ENCODE measurements at regions not wholly inside any gene's neighbourhood (a gene's known extent, or its start where the extent isn't known, plus 50 kb on each side); places are given as distances from the start of the nearest gene placed in this dataset.

DNA sequence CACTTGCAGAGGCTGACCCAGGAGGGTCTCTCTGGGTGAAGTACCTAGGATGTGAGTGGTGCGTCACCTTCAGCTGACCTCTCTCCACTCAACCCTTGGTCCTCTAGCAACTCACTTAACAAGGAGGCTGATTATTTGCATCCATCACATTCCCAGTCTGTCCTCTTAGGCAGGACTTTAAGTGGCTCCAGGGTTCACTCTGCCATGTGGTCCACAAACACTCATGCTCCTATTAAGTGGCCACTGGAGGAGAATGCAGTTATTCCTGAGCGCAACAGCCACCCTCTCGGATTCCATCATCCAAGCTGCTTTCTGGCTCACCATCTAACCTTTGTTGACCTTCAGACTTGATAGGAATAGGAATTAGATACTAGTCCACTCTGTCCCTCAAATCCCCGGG lies 61.1 kb upstream of the SCAF8 start:
- no peak overlapping the region for H3K4me3 ChIP-seq (ENCODE audit: control insufficient read depth, low read depth, low read length)
- no peak for DNase-seq (ENCODE audit: low read depth)
- TF ChIP-seq, protein P1, sequence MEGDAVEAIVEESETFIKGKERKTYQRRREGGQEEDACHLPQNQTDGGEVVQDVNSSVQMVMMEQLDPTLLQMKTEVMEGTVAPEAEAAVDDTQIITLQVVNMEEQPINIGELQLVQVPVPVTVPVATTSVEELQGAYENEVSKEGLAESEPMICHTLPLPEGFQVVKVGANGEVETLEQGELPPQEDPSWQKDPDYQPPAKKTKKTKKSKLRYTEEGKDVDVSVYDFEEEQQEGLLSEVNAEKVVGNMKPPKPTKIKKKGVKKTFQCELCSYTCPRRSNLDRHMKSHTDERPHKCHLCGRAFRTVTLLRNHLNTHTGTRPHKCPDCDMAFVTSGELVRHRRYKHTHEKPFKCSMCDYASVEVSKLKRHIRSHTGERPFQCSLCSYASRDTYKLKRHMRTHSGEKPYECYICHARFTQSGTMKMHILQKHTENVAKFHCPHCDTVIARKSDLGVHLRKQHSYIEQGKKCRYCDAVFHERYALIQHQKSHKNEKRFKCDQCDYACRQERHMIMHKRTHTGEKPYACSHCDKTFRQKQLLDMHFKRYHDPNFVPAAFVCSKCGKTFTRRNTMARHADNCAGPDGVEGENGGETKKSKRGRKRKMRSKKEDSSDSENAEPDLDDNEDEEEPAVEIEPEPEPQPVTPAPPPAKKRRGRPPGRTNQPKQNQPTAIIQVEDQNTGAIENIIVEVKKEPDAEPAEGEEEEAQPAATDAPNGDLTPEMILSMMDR (conservative IDR thresholded peaks at IDR 0.05; ENCODE audit: control insufficient read depth, insufficient read depth, low read depth, low read length): no peak

DNA sequence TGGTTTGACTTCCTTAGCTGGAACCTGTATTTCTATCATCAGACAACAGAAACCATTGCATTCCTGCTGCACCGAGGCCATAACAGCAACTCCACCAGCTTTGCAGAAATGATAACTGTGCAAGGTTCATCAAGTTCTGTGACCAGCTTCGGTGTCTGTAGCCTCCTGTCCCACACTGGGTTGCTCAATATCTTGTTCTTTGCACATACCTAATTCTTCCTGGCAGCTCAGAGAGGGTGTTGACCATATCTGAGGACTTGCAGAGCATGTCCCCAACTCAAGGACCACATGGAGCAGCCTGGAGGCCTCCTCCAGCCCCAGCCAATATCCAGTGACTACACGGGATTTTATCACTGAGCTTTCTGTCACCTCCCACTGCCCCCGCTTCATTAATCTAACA lies 59.3 kb upstream of the SCAF8 start:
- TF ChIP-seq, protein P1 (conservative IDR thresholded peaks at IDR 0.05; ENCODE audit: control insufficient read depth, insufficient read depth, low read depth, low read length): no peak
- no peak for DNase-seq (ENCODE audit: low read depth)
- no peak overlapping the region for H3K4me3 ChIP-seq (ENCODE audit: control insufficient read depth, low read depth, low read length)

DNA sequence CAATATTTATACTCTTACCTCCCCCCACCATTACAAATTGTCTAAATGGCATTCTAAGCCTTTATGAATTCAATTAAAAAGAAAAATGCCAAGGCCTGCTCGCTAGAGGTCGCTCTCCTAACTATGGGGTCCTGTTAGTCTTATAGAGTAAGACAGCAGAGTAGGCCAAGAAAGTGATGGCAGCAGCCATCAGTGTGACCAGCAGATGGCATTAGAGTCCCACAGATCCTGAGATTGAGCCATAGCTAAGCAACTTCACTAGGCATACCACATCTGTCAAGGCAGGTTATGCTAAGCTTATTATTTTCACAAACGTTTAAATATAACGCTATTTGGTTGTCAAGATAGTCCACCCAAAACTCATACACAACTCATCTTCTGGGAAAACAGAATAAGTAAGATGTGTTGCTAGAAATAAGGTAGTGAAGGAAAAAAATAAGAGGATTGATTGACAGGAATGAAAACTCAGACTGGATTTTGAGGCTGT lies 57.6 kb upstream of the SCAF8 start:
- no peak overlapping the region for H3K4me3 ChIP-seq (ENCODE audit: control insufficient read depth, low read depth, low read length)
- peak; percentile 96 for DNase-seq (ENCODE audit: low read depth)
- TF ChIP-seq, protein P1 (conservative IDR thresholded peaks at IDR 0.05; ENCODE audit: control insufficient read depth, insufficient read depth, low read depth, low read length): peak; percentile 100

DNA sequence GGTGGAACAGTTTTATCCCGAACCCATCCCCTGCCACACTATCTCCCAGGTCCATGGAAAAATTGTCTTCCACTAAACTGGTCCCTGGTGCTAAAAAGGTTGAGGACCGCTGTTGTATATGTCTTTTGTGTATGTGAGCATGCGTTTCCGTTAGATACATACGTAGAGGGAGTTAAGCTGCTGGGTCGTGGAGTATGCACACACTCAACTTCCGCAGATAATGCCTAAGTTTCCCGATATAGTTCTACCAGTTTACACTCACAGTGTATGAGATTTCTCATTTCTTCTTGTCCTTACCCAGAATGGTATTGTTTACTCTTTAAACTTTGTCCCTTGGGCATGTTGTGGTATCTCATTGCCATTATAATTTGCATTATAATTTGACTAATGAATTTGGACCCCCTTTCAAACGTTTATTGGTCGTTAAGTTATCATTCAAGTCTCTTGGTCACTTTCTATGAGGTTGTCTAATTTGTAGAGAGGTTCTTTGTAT lies 50.5 kb upstream of the SCAF8 start:
- H3K4me3 ChIP-seq (ENCODE audit: control insufficient read depth, low read depth, low read length): no peak overlapping the region
- no peak for DNase-seq (ENCODE audit: low read depth)
- TF ChIP-seq, protein P1 (conservative IDR thresholded peaks at IDR 0.05; ENCODE audit: control insufficient read depth, insufficient read depth, low read depth, low read length): no peak
